ENCODE measurements at regions not wholly inside any gene's neighbourhood (a gene's known extent, or its start where the extent isn't known, plus 50 kb on each side); places are given as distances from the start of the nearest gene placed in this dataset.

- TF ChIP-seq CTCF (conservative IDR thresholded peaks at IDR 0.05; ENCODE audit: low read depth, low read length) (no peak), EZH2 (IDR thresholded peaks at IDR 0.05; ENCODE audit: low read length, unreplicated experiment) (no peak)
Observed at GRCh38 chr6:37551867-37552266, 52.2 kb upstream of the CCDC167 start.
